Panc1 (cell line): ENCODE measurements at regions not wholly inside any gene's neighbourhood (a gene's known extent, or its start where the extent isn't known, plus 50 kb on each side); places are given as distances from the start of the nearest gene placed in this dataset.

ENCODE experiments used
- ATAC-seq: fragments of 200-7000 bp; cut with Tn5 transposase; 2 replicates; pipeline ENCODE4 v1.9.1; 2020; ENCODE audit warnings: mild to moderate bottlenecking, moderate library complexity
- BruUV-seq: library from RNA; stranded (reverse); fragments of 400-500 nt; replicated peaks from 2 replicates; lab custom pipeline; 2021; lab: Mats Ljungman, UMichigan
- CTCF ChIA-PET: fragments of 300-600 bp; sonication (Branson Sonifier 250); formaldehyde crosslinking; loops from one replicate; lab custom pipeline; 2022; ENCODE audit warnings: antibody characterized with exemption; lab: Charles Lee
- POLR2A ChIA-PET: fragments of 300-600 bp; sonication (Branson Sonifier 250); formaldehyde crosslinking; loops from one replicate; lab custom pipeline; 2022; ENCODE audit warnings: antibody characterized with exemption; lab: Charles Lee
- DNase-seq: peaks from one replicate; pipeline ENCODE4 v3.0.0-alpha.2; 2010; ENCODE audit warnings: low read depth, low spot score
- H3K27ac ChIP-seq: 2 replicates; pipeline ENCODE4 v1.5.1; 2011; ENCODE audit warnings: mild to moderate bottlenecking, low read length, inconsistent platforms
- H3K27me3 ChIP-seq: fragments of 200-500 bp; sonication (Bioruptor generic); 2 replicates; pipeline ENCODE4 v1.6.0; 2014; ENCODE audit warnings: low read length, inconsistent platforms; ENCODE audit not compliant: control insufficient read depth, insufficient read depth
- H3K36me3 ChIP-seq: fragments of 200-500 bp; sonication (Bioruptor generic); 2 replicates; pipeline ENCODE4 v1.5.1; 2014; ENCODE audit warnings: inconsistent platforms, mild to moderate bottlenecking, low read length, moderate library complexity; ENCODE audit not compliant: control insufficient read depth, insufficient read depth
- H3K4me1 ChIP-seq: 2 replicates; pipeline ENCODE4 v1.5.1; 2011; ENCODE audit warnings: inconsistent platforms, mild to moderate bottlenecking, low read length, moderate library complexity; ENCODE audit not compliant: control insufficient read depth, insufficient read depth
- H3K4me3 ChIP-seq, 2 experiments: 2 replicates each; pipeline ENCODE4 v1.5.1; 2011 to 2012; ENCODE audit warnings: low read depth in 2 of 2, low read length in 2 of 2, mild to moderate bottlenecking in 2 of 2, inconsistent platforms in 1 of 2, moderate library complexity in 1 of 2
- H3K9me3 ChIP-seq: fragments of 200-500 bp; sonication (Bioruptor generic); 2 replicates; pipeline ENCODE4 v1.5.1; 2014; ENCODE audit warnings: low read depth, mild to moderate bottlenecking, inconsistent platforms, low read length, moderate library complexity; ENCODE audit not compliant: control insufficient read depth, insufficient read depth
- CTCF ChIP-seq: fragments of 450-650 bp; IDR thresholded peaks from 2 replicates; pipeline ENCODE4 v1.5.1; 2017; ENCODE audit warnings: mild to moderate bottlenecking
- POLR2AphosphoS5 ChIP-seq: IDR thresholded peaks from 2 replicates; pipeline ENCODE4 v1.6.1; 2012; ENCODE audit warnings: mild to moderate bottlenecking, low read depth, low read length, moderate library complexity
- REST ChIP-seq, 2 experiments: IDR thresholded peaks; 2 replicates each; pipeline ENCODE4 v1.6.1; 2011 to 2012; ENCODE audit warnings: low read depth in 2 of 2, control low read depth in 1 of 2, low read length in 1 of 2, mild to moderate bottlenecking in 1 of 2, moderate library complexity in 1 of 2; ENCODE audit not compliant: insufficient read depth in 1 of 2
- SIN3A ChIP-seq: IDR thresholded peaks from 2 replicates; pipeline ENCODE4 v1.6.1; 2012; ENCODE audit warnings: low read depth, mild to moderate bottlenecking, low read length, moderate library complexity, borderline replicate concordance; ENCODE audit not compliant: insufficient read depth
- TCF7L2 ChIP-seq: IDR thresholded peaks from 2 replicates; pipeline ENCODE4 v1.6.1; 2011; ENCODE audit warnings: mild to moderate bottlenecking, low read depth, low read length, inconsistent platforms
- in situ Hi-C: cut with HindIII; loops from 2 replicates; pipeline ENCODE4 v1.10.0; 2016; ENCODE audit warnings: low sequenced_read_pairs, low pct_unique_long_range_greater_than_20kb
- intact Hi-C: fragments of 100-400 bp; cut with micrococcal nuclease; formaldehyde crosslinking; loops from one replicate; pipeline ENCODE4 v1.10.0; 2022; ENCODE audit not compliant: unreplicated experiment

GRCh38 chr1:47596328-47596727 is 158.5 kb downstream of the FOXD2 start:
- ChIA-PET CTCF (interaction anchor here (0.6 kb wide), 1 partner anchor 47 kb away, joined by 10 read pairs; no protein-coding TSS in a partner anchor), POLR2A (no interaction called here)
- BruUV-seq = no TSS peak
- Histone ChIP-seq H3K4me1 (no peaks in the 10 kb centered on the region), H3K27me3 (no peaks in the 10 kb centered on the region; the same call in 1 of the 2 replicates), H3K9me3 (peaks cover 9% of the 10 kb centered on the region; the same call in 1 of the 2 replicates), H3K36me3 (no peaks in the 10 kb centered on the region), H3K27ac (no peak overlapping the region), H3K4me3 (no peak overlapping the region)
- DNase-seq = no peak
- intact Hi-C loops = no loop called here
- no peak for ATAC-seq
- no peak for TF ChIP-seq REST (IDR thresholded peaks at IDR 0.05; ENCODE audit: insufficient read depth in 1 of 2, low read depth in 2 of 2, low read length in 1 of 2)
- no peak for TF ChIP-seq CTCF
- TF ChIP-seq TCF7L2 = no peak
- TF ChIP-seq POLR2AphosphoS5 = no peak
- no peak for TF ChIP-seq SIN3A
- in situ Hi-C loops = no loop called here

- no TSS peak for BruUV-seq
- in situ Hi-C loops = no loop called here
- no peak overlapping the region for H3K4me3 ChIP-seq
- H3K9me3 ChIP-seq = peaks cover 16% of the 10 kb centered on the region; the same call in 1 of the 2 replicates
- intact Hi-C loops = no loop called here
- no peak for DNase-seq
- CTCF ChIA-PET = no interaction called here
- no peaks in the 10 kb centered on the region; the same call in 1 of the 2 replicates for H3K27me3 ChIP-seq
- POLR2A ChIA-PET = no interaction called here
- no peaks in the 10 kb centered on the region for H3K4me1 ChIP-seq
- TF ChIP-seq REST (IDR thresholded peaks at IDR 0.05; ENCODE audit: insufficient read depth in 1 of 2, low read depth in 2 of 2, low read length in 1 of 2) (no peak), POLR2AphosphoS5 (no peak)
- ATAC-seq = no peak
- H3K27ac ChIP-seq = no peak overlapping the region
- H3K36me3 ChIP-seq = no peaks in the 10 kb centered on the region
Observed at GRCh38 chr1:47598357-47598756, 160.5 kb downstream of the FOXD2 start.
